Activated CD4-positive, CD25-positive, alpha-beta regulatory T cell (primary cell): ENCODE measurements at regions not wholly inside any gene's neighbourhood (a gene's known extent, or its start where the extent isn't known, plus 50 kb on each side); places are given as distances from the start of the nearest gene placed in this dataset.
"Not testable (repeated sequence)": the region's sequence is repeated elsewhere in the genome, so short reads cannot be mapped to it uniquely, and the experiment has no call there.

Experiments
- DNase-seq, 4 experiments: peaks; one replicate each; lab custom pipeline; 2025; lab: John Stamatoyannopoulos, UW

DNA sequence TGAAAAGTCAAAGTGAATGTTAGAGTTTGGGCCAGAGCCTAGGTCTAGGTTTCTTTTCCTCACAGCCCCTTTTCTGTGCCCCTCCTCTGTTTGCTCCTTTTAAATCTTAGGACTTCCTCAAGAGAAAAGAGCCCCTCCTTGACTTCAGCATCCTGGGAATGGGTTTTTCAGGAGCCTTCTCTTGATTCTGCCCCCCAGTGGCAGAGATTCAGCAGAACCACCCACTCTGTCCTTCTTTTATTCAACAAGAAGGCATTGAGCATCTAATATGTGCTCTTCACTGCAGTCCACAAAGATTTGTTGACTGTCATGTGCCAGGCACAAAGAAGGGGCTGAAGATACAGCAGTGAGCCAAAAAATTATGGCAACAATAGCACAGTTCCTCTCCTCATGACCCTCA lies 270.8 kb upstream of the CDH5 start:
- no peak for DNase-seq

DNA sequence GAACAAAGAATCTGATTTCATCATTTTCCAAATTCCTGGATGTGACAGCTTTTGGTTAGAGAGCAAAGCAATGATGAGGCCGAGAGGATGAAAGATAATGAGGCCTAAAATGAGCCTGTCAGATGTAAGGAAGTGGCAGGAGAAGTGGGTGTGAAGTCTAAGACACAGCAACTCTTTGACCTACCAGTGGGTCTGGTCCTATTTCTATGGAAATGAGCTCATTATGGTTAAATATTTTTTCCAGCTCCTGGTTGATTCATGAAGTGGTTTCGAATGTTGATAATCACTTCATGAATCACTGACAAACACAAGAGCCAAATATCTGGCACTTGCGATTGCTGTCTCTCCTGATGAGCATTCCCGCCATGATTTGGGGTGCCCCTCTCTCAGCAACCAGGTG lies 273.3 kb upstream of the CDH5 start:
- DNase-seq = no peak

- no peak for DNase-seq
Observed at GRCh38 chr16:66091471-66091891, 275.0 kb upstream of the CDH5 start.

- DNase-seq = no peak
Observed at GRCh38 chr16:66088681-66089080, 277.8 kb upstream of the CDH5 start.

GRCh38 chr16:66087308-66087707 lies 279.2 kb upstream of the CDH5 start:
- no peak for DNase-seq

DNA sequence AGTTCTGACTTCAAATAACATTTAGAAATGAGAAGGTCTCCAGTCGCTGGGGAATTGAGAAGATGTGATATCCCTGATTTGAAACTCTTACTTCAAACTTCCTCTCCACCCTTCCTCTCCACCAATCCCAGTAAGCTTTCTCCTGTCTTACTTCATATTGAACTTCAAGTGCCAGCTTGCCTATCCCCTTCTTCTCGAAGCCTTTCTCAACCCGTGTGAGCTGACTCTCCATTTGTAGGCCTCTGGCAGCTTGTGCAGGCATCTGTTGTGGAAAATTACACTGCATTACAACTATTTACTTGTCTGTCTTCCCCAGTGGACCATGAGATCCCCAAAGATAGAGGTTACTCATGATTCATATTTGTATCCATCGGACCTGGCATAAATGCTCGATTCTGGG lies 280.8 kb upstream of the CDH5 start:
- DNase-seq = no peak

DNA sequence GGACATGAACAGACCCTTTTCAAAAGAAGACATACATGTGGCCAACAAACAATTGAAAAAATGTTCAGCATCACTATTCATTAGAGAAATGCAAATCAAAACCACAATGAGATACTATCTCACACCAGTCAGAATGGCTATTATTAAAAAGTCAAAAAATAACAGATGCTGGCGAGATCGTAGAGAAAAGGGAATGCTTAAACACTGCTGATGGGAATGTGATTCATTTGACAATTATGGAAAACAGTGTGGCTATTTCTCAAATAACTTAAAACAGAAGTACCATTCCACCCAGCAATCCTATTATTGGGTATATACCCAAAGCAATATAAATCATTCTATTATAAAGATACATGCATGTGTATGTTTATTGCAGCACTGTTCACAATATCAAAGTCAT lies 281.8 kb upstream of the CDH5 start:
- DNase-seq = not testable (repeated sequence)

- DNase-seq = no peak
Observed at GRCh38 chr16:66084306-66084705, 282.2 kb upstream of the CDH5 start.

- DNase-seq = no peak
Observed at GRCh38 chr16:66083171-66083570, 283.3 kb upstream of the CDH5 start.

DNA sequence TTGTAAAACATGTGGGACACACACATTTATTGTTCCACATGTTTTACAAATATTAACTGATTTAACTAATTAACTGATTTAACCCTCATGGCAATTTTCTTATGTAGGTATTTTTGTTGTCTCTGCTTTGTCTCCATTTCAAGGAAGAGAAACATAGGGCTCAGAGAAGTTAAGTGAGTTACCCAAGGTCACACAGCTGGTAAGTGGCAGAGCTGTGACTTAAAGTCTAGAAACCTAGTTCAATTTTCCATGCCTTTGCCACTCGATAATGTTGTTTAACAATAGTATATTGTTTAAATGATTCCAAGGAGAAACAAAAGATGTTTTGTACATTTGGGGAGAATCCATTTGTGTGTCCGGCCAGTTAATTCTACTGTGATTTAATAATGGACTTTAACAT lies 284.1 kb upstream of the CDH5 start:
- DNase-seq = no peak

DNA sequence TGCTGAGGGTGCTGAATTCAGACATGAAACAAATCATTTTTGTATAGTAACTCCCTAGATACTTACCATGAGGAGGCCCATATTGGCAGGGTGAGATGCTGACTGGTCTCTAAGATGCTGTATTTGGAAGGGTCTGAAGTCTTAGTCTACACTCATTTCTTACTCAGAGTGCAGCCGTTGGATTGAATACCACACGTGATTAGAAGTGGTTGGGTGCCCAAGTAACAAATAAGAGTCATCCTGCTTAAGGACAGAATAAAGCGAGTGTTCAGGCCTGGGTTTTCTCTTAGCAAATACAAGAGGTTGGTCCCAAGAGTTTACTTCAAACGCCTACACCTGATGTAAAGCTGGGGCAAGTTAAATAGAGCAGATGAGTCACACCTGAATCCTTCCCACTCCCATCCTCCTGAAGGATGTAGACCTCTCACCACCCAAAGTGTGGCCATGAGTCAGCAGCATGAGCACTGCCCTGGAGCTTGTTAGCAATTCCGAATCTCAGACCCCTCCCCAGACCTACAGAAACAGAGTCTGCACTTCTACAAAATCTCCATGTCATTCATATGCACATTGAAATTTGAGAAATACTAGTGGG lies 284.6 kb upstream of the CDH5 start:
- DNase-seq = no peak

DNA sequence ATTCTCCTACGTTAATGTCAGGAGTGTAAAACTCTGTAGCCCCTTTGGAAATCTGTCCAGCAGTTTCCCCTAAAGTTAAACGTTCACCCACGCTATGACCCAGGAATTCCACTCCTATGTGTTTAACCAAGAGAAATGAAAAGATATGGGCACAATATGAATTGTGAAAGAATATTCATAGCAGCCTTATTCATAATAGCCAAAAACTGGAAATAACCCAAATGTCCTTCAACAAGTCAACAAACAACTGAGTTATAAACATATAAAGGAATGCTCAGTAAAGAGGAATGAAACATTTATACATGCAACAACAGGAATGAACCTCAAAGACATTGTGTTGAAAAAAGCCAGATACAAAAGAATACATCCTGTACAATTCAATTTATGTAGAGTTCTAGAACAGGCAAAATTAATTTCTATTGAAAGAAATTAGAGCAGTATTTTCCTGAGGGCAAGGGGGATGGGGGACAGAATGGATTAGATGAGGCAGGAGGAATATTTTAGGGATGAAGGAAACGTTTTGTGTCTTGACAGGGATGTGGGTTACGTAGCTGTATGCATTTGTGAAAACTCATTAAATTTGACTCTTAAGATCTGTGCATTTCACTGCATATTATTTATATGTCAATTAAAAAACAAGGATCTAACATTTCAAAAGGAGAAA lies 286.7 kb upstream of the CDH5 start:
- DNase-seq = no peak

DNA sequence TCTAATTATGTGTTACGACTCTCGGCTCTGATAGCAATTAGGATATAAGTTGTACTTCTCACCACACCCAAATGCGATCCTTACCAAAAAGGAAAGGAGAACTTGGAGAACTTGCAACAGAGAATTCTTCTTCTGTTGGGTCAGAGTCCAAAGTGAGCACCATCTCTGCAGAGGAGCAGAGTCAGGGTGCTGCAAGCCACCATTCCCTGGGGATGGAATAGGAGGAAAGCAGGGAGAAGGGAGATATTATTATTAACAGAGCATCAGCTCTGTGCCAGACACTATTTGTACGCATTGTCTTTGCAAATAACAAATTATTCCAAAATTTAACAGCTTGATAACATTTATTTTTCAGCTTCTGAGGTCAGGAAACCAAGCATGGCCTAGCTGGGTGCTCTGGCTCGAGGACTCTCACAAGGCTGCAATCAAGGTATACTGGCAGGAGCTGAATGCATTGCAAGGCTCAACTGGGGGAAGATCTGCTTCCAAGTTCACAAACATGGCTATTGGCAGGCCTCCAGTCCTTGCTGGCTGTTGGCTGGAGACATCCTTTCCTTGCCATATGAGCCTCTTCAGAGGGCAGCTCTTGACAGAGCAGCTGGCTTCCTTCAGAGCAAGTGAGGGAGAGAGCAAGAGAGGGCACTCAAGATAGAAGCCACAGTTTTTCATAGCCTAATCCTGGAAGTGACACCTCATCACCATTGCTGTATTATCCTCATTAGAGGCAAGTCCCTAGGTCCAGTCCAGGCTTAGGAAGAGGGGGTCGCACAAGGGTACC lies 296.2 kb upstream of the CDH5 start:
- DNase-seq = no peak

- no peak for DNase-seq
Observed at GRCh38 chr16:66069587-66069986, 296.9 kb upstream of the CDH5 start.

GRCh38 chr16:66066404-66066803 lies 300.1 kb upstream of the CDH5 start:
- DNase-seq = no peak

DNA sequence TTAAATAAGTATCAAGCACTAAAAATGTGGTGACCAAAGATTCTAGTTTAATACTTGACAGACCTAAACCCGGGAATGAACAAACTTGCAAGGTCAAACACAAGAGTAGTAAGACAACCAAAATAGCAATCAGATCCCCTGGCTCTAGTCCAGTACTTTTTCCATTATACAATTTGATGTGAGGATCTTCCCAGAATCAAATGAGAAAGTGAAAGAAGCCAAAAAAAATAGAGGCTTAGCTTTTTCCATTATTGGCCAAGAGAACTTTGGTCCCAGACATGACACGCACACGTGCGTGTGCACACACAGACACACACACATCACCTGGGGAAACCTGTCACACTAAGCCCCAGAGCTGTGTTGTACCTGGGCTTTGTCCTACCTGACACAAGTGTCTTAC lies 300.6 kb upstream of the CDH5 start:
- no peak for DNase-seq

- DNase-seq = no peak
Observed at GRCh38 chr16:66064801-66065530, 301.5 kb upstream of the CDH5 start.

- DNase-seq = no peak
Observed at GRCh38 chr16:66058832-66059231, 307.7 kb upstream of the CDH5 start.

DNA sequence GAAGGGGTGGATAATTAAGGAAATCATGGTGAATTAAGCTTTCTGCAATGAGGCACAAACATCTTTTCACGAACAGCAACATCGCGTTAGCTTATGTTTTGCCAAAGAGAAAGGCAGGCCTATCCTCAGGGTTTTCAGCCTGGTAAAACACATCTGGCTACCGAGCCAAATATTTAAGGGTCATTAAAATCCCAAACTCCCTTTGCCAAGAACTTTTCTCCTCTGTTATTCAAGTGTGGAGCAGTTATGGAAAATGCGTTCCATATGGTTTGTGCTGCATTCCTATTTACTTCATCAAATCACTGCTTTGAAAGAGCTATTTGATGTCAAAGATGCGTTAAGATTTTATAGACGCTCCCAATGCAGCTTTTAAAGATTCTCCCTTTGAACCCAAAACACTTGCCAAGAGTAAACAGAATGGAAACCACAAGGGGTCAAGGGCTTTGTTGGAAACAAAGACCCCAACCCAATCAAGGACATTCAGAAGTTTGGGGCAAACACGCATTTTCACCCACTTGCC lies 308.3 kb upstream of the CDH5 start:
- DNase-seq = no peak

DNA sequence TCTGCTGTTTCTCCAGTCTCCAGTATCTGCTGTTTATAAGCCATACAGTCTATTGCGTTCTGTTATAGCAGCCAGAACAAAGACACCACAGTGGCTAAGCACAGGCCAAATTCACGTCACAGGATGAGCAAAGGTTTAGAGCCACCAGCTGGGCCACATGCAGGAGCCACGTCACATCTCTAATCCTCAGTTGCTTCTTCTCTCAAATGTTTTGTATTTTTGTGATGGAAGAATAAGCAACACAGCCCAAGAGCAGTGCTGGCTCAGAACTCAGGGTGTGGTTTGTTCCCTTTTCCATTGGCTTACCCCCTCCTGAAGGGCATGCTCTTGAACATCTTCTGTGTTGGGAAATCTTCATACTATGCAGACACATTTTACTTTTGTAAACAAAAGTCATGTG lies 309.4 kb upstream of the CDH5 start:
- DNase-seq = no peak

DNA sequence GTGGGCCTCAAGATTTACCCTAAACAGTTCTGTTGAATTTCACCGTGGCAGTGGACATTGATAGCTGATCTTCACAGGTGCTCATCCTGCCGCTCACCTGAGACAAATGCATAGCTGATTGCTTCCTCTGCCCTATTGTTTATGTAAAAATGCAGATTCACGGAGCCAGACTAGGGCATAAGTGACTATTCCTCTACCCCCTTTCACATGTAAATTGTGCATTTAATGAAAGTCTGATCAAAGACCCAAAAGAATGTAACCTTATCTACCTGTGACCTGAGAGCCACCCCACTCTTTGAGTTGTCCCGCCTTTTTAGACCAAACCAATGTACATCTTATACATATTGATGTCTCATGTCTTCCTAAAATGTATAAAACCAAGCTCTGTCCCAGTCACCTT lies 312.4 kb upstream of the CDH5 start:
- no peak for DNase-seq

GRCh38 chr16:66052745-66053144 lies 313.7 kb upstream of the CDH5 start:
- no peak for DNase-seq

DNA sequence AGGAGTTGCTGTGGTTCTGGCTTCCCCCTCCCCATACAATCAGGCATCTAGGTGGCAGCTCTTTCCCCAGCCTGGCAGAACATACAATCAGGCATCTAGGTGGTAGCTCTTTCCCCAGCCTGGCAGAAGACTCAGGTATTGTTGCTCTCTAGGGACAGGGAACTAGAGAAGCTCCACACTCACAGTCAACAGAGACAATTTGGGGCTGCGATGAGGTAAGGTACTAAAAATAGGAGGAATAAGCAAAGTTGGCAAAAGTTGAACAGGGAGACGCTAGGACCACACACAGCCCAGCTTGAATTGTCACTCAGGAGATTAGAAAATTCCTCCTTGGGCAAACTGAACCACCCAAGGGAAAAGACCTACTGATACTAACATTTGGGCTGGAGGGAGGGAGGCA lies 315.5 kb upstream of the CDH5 start:
- DNase-seq = no peak
